IMR-90 (cell line): ENCODE measurements at regions not wholly inside any gene's neighbourhood (a gene's known extent, or its start where the extent isn't known, plus 50 kb on each side); places are given as distances from the start of the nearest gene placed in this dataset.

Experiments used
- ATAC-seq: fragments of 200-7000 bp; cut with Tn5 transposase; 2 replicates; pipeline ENCODE4 v1.9.1; 2020; ENCODE audit warnings: low read depth, mild to moderate bottlenecking, moderate library complexity
- BruUV-seq: library from RNA; stranded (reverse); fragments of 400-500 nt; replicated peaks from 2 replicates; lab custom pipeline; 2021; lab: Mats Ljungman, UMichigan
- CTCF ChIA-PET: fragments of 300-600 bp; formaldehyde crosslinking; extraction: SDS; loops from one replicate; lab custom pipeline; 2021; ENCODE audit warnings: antibody characterized with exemption; lab: Yijun Ruan, JAX
- POLR2A ChIA-PET: fragments of 300-600 bp; sonication (Branson Sonifier 250); formaldehyde crosslinking; loops from one replicate; lab custom pipeline; 2022; ENCODE audit warnings: antibody characterized with exemption; ENCODE audit not compliant: unreplicated experiment; lab: Charles Lee
- DNase-seq: peaks from one replicate; pipeline ENCODE4 v3.0.0; 2013
- H2AFZ ChIP-seq: replicated peaks from 2 replicates; pipeline ENCODE3; 2013; ENCODE audit warnings: low read length, mild to moderate bottlenecking; ENCODE audit not compliant: poor library complexity
- H2AK5ac ChIP-seq: 2 replicates; pipeline ENCODE4 v1.6.1; 2013; ENCODE audit warnings: low read depth, low read length, inconsistent platforms
- H2AK9ac ChIP-seq: replicated peaks from 2 replicates; pipeline ENCODE3; 2013; ENCODE audit warnings: mild to moderate bottlenecking, low read depth, low read length, moderate library complexity; ENCODE audit not compliant: poor library complexity
- H2BK120ac ChIP-seq: 2 replicates; pipeline ENCODE4 v1.6.1; 2013; ENCODE audit warnings: low read depth, low read length, inconsistent platforms
- H2BK15ac ChIP-seq: 3 replicates; pipeline ENCODE4 v1.6.1; 2013; ENCODE audit warnings: low read depth, low read length, inconsistent platforms
- H2BK20ac ChIP-seq: 2 replicates; pipeline ENCODE4 v1.6.1; 2013; ENCODE audit warnings: low read depth, mild to moderate bottlenecking, inconsistent platforms, low read length, moderate library complexity
- H2BK5ac ChIP-seq: 2 replicates; pipeline ENCODE4 v1.6.1; 2013; ENCODE audit warnings: mild to moderate bottlenecking, low read depth, low read length, inconsistent platforms; ENCODE audit not compliant: poor library complexity, severe bottlenecking
- H3K14ac ChIP-seq: replicated peaks from 2 replicates; pipeline ENCODE4 v1.6.1; 2013; ENCODE audit warnings: low read depth, low read length, inconsistent platforms
- H3K18ac ChIP-seq: 2 replicates; pipeline ENCODE4 v1.6.1; 2013; ENCODE audit warnings: low read depth, low read length, control low read depth
- H3K23ac ChIP-seq: 2 replicates; pipeline ENCODE4 v1.6.1; 2013; ENCODE audit warnings: low read depth, low read length, inconsistent platforms
- H3K27ac ChIP-seq: 2 replicates; pipeline ENCODE4 v1.5.1; 2013; ENCODE audit warnings: mild to moderate bottlenecking, control low read depth, low read length; ENCODE audit not compliant: insufficient read depth
- H3K27me3 ChIP-seq: 2 replicates; pipeline ENCODE4 v1.6.1; 2013; ENCODE audit warnings: low read length; ENCODE audit not compliant: control insufficient read depth, insufficient read depth
- H3K36me3 ChIP-seq: 2 replicates; pipeline ENCODE4 v1.6.1; 2013; ENCODE audit warnings: low read length, mixed read lengths; ENCODE audit not compliant: control insufficient read depth, insufficient read depth
- H3K4ac ChIP-seq: 2 replicates; pipeline ENCODE4 v1.6.1; 2013; ENCODE audit warnings: low read depth, low read length, inconsistent platforms
- H3K4me1 ChIP-seq: 2 replicates; pipeline ENCODE4 v1.6.1; 2013; ENCODE audit warnings: low read length, mixed read lengths; ENCODE audit not compliant: control insufficient read depth, insufficient read depth
- H3K4me2 ChIP-seq: 2 replicates; pipeline ENCODE4 v1.6.1; 2013; ENCODE audit warnings: low read depth, mild to moderate bottlenecking, control low read depth, low read length, moderate library complexity
- H3K4me3 ChIP-seq: 2 replicates; pipeline ENCODE4 v1.5.1; 2013; ENCODE audit warnings: low read depth, mild to moderate bottlenecking, control low read depth, low read length, moderate library complexity; ENCODE audit not compliant: insufficient read depth
- H3K56ac ChIP-seq: 2 replicates; pipeline ENCODE4 v1.6.1; 2013; ENCODE audit warnings: low read length, inconsistent platforms; ENCODE audit not compliant: insufficient read depth; ENCODE audit errors: extremely low read depth
- H3K79me1 ChIP-seq, 2 experiments: 2 replicates each; pipeline ENCODE4 v1.6.1; 2013; ENCODE audit warnings: low read length in 2 of 2, inconsistent platforms in 1 of 2, low read depth in 1 of 2
- H3K9ac ChIP-seq: 2 replicates; pipeline ENCODE4 v1.6.1; 2013; ENCODE audit warnings: low read depth, low read length, control low read depth
- H3K9me1 ChIP-seq: 2 replicates; pipeline ENCODE4 v1.6.1; 2013; ENCODE audit warnings: low read length, inconsistent platforms; ENCODE audit not compliant: insufficient read depth
- H3K9me3 ChIP-seq: 2 replicates; pipeline ENCODE4 v1.6.1; 2013; ENCODE audit warnings: low read length; ENCODE audit not compliant: control insufficient read depth, insufficient read depth
- H4K20me1 ChIP-seq: 2 replicates; pipeline ENCODE4 v1.6.1; 2013; ENCODE audit warnings: low read length, inconsistent platforms; ENCODE audit not compliant: insufficient read depth
- H4K5ac ChIP-seq: 2 replicates; pipeline ENCODE4 v1.6.1; 2013; ENCODE audit warnings: mild to moderate bottlenecking, low read depth, low read length, control low read depth
- H4K8ac ChIP-seq, 2 experiments: 2 replicates each; pipeline ENCODE4 v1.6.1; 2013; ENCODE audit warnings: low read depth in 2 of 2, low read length in 2 of 2, control low read depth in 1 of 2, inconsistent platforms in 1 of 2
- H4K91ac ChIP-seq: 2 replicates; pipeline ENCODE4 v1.6.1; 2013; ENCODE audit warnings: low read depth, low read length, inconsistent platforms; ENCODE audit not compliant: insufficient read depth
- BHLHE40 ChIP-seq: fragments of 150-350 bp; IDR thresholded peaks from 2 replicates; pipeline ENCODE4 v1.6.1; 2016; ENCODE audit warnings: mild to moderate bottlenecking, low read depth, low read length
- POLR2A ChIP-seq: IDR thresholded peaks from 2 replicates; pipeline ENCODE4 v1.6.1; 2012; ENCODE audit warnings: mild to moderate bottlenecking, low read depth, low read length
- SMC3 ChIP-seq: fragments of 150-350 bp; IDR thresholded peaks from 2 replicates; pipeline ENCODE4 v1.6.1; 2016; ENCODE audit warnings: low read depth, mild to moderate bottlenecking, antibody characterized with exemption, low read length, moderate library complexity
- WGBS, 2 experiments: methylation state at CpG; one replicate each; pipeline versions ENCODE4 v1.1.5 to v1.1.7; 2013; ENCODE audit warnings: missing lambda C conversion rate in 2 of 2; ENCODE audit not compliant: insufficient read length in 1 of 2; ENCODE audit errors: extremely low coverage in 2 of 2; 5-methylcytosine and 5-hydroxymethylcytosine counted together
- dilution Hi-C: fragments of 300-500 bp; cut with HindIII; formaldehyde crosslinking; loops from one replicate; pipeline ENCODE4 v1.14.3; 2018; ENCODE audit warnings: low sequenced_read_pairs; ENCODE audit not compliant: unreplicated experiment
- in situ Hi-C: fragments of 300-500 bp; cut with MboI; formaldehyde crosslinking; loops from 3 replicates; pipeline ENCODE4 v1.14.3; 2019; ENCODE audit warnings: low sequenced_read_pairs, inconsistent platforms, mixed read lengths
- intact Hi-C: fragments of 100-400 bp; cut with micrococcal nuclease; formaldehyde crosslinking; loops from 2 replicates; pipeline ENCODE4 v1.10.0; 2022

DNA sequence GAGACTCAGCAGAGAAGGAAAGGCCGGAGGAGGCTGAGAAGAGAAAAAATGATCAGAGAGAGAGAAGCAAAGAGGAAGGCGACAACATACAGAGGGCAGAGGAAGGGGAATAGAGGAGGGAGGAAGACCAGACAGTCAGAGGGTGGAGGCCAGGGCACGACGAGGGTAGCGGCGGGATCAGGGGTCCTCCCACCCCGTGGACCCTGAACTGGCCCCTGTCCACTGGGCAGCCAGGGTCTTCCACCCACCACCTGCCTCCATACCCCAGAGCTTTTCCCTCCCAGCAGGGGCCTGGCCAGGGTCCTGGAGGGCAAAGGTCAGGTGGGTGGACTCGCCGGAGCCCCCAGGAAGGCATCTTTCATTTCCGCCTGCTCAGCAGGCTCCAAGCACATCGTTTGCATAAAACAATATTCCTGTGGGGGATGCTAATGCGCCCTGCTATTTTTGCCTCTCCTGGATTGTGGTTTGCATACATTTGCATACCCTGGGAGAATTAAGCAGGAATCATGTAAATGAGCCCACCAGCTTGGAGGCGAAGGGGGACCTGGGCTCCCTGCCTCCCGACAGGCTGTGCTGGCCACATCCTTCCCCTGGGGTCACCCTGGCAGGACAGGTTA lies 394.1 kb downstream of the MN1 start:
- Histone ChIP-seq H3K14ac (no peak overlapping the region), H3K18ac (no peak overlapping the region), H3K4me2 (no peak overlapping the region), H4K5ac (no peak overlapping the region), H3K79me1 (no peaks in the 10 kb centered on the region), H3K4me1 (no peaks in the 10 kb centered on the region), H3K27ac (no peak overlapping the region), H3K4ac (no peak overlapping the region), H3K9me3 (peaks cover 4% of the 10 kb centered on the region), H2BK15ac (no peak overlapping the region), H2BK20ac (no peak overlapping the region), H2BK120ac (no peak overlapping the region), H3K36me3 (no peaks in the 10 kb centered on the region), H4K91ac (no peak overlapping the region), H2BK5ac (no peak overlapping the region), H3K23ac (no peak overlapping the region), H3K4me3 (no peak overlapping the region), H4K8ac (no peak overlapping the region), H2AFZ (no peak overlapping the region), H3K9me1 (no peaks in the 10 kb centered on the region), H4K20me1 (no peaks in the 10 kb centered on the region), H3K9ac (no peak overlapping the region), H2AK5ac (no peak overlapping the region), H3K56ac (no peak overlapping the region), H2AK9ac (no peak overlapping the region), H3K27me3 (peaks cover 20% of the 10 kb centered on the region)
- TF ChIP-seq POLR2A (no peak), SMC3 (no peak), BHLHE40 (no peak)
- ChIA-PET POLR2A (no interaction called here), CTCF (no interaction called here)
- DNase-seq = no peak
- 82% methylated on average over 3 of the region's 14 CpGs; no CpG with 5 or more reads in 1 of the 2 experiments for WGBS, 2 experiments
- in situ Hi-C loops = loop anchor here (10.0 kb wide), 2 partner anchors 397 to 653 kb away; partner anchors contain the start of gene MN1
- BruUV-seq = no TSS peak
- ATAC-seq = no peak
- dilution Hi-C loops = no loop called here
- intact Hi-C loops = loop anchor here (2.0 to 5.0 kb wide), 3 partner anchors 475 to 730 kb away; no protein-coding TSS in a partner anchor
